K562 (cell line): ENCODE measurements at regions not wholly inside any gene's neighbourhood (a gene's known extent, or its start where the extent isn't known, plus 50 kb on each side); places are given as distances from the start of the nearest gene placed in this dataset.

Experiments
- ATAC-seq: fragments of 200-7000 bp; cut with Tn5 transposase; 3 replicates; pipeline ENCODE4 v1.9.1; 2020; ENCODE audit warnings: moderate library complexity
- BruUV-seq: library from RNA; stranded (reverse); fragments of 400-500 nt; replicated peaks from 2 replicates; lab custom pipeline; 2021; lab: Mats Ljungman, UMichigan
- CTCF ChIA-PET: fragments of 300-600 bp; formaldehyde crosslinking; extraction: SDS; loops from one replicate; lab custom pipeline; 2021; ENCODE audit warnings: low intra/inter-chr PET ratio; lab: Yijun Ruan, JAX
- POLR2A ChIA-PET: fragments of 300-600, 350-650 bp; sonication (Branson Sonifier 250); formaldehyde crosslinking; extraction: SDS; loops from one replicate; lab custom pipeline; 2021; ENCODE audit warnings: antibody characterized with exemption, inconsistent platforms; lab: Yijun Ruan, JAX
- DNase-seq, 4 experiments: peaks; one replicate each; pipeline versions ENCODE4 v3.0.0 to v3.0.0-alpha.2; 2011 to 2018; ENCODE audit warnings: low spot score in 3 of 4, mixed read lengths in 3 of 4; ENCODE audit errors: extremely low read depth in 1 of 4
- FAIRE-seq: peaks from 2 replicates; lab custom pipeline; 2011; peaks lifted over from hg19 to GRCh38; lab: Jason Lieb, UNC
- H2AFZ ChIP-seq: 2 replicates; pipeline ENCODE4 v1.6.0; 2011; ENCODE audit warnings: low read depth, low read length, control low read depth, inconsistent platforms
- H3K27ac ChIP-seq: fragments of 200-600 bp; 3 replicates; pipeline ENCODE4 v1.8.0; 2011; ENCODE audit warnings: low read depth, mild to moderate bottlenecking, control low read depth, inconsistent platforms, low read length, moderate library complexity, mixed read lengths; ENCODE audit errors: extremely low read depth
- H3K27me3 ChIP-seq, 2 experiments: fragments of 300-600 bp in 1 of 2; 2 replicates in 1 of 2; 3 replicates in 1 of 2; pipeline versions ENCODE4 v1.6.0 to v1.8.0; 2011; ENCODE audit warnings: inconsistent platforms in 2 of 2, low read length in 2 of 2, mild to moderate bottlenecking in 1 of 2, mixed read lengths in 1 of 2, moderate library complexity in 1 of 2; ENCODE audit not compliant: control insufficient read depth in 2 of 2, insufficient read depth in 2 of 2
- H3K36me3 ChIP-seq: fragments of 300-600 bp; 3 replicates; pipeline ENCODE4 v1.8.0; 2011; ENCODE audit warnings: mild to moderate bottlenecking, low read length, inconsistent platforms; ENCODE audit not compliant: control insufficient read depth, insufficient read depth
- H3K4me1 ChIP-seq, 2 experiments: fragments of 200-600 bp in 1 of 2; replicated peaks in 1 of 2; 2 replicates in 1 of 2; 3 replicates in 1 of 2; pipeline versions ENCODE4 v1.5.1 to v1.8.0; 2011; ENCODE audit warnings: inconsistent platforms in 2 of 2, low read length in 2 of 2, mild to moderate bottlenecking in 1 of 2, mixed read lengths in 1 of 2, moderate library complexity in 1 of 2; ENCODE audit not compliant: control insufficient read depth in 2 of 2, insufficient read depth in 2 of 2
- H3K4me2 ChIP-seq: 2 replicates; pipeline ENCODE4 v1.6.1; 2011; ENCODE audit warnings: low read length, control low read depth, inconsistent platforms, mixed read lengths; ENCODE audit not compliant: insufficient read depth
- H3K4me3 ChIP-seq: fragments of 200-600 bp; sonication (generic), shearing (Covaris generic); 2 replicates; pipeline ENCODE4 v1.5.1; 2016; ENCODE audit warnings: control low read depth, inconsistent platforms
- H3K79me2 ChIP-seq: fragments of 200-600 bp; 3 replicates; pipeline ENCODE4 v1.8.0; 2011; ENCODE audit warnings: low read length, inconsistent platforms; ENCODE audit not compliant: control insufficient read depth, insufficient read depth
- H3K9ac ChIP-seq, 2 experiments: 2 replicates each; pipeline versions ENCODE4 v1.6.0 to v1.6.1; 2011; ENCODE audit warnings: low read depth in 2 of 2, low read length in 2 of 2, control low read depth in 1 of 2, inconsistent platforms in 1 of 2, mild to moderate bottlenecking in 1 of 2, mixed read lengths in 1 of 2; ENCODE audit not compliant: insufficient read depth in 1 of 2
- H3K9me1 ChIP-seq: one replicate; pipeline ENCODE4 v1.6.0; 2011; ENCODE audit warnings: inconsistent platforms, mild to moderate bottlenecking, low read length, moderate library complexity; ENCODE audit not compliant: control insufficient read depth, insufficient read depth
- H3K9me3 ChIP-seq: replicated peaks from 2 replicates; pipeline ENCODE4 v1.5.1; 2011; ENCODE audit warnings: low read depth, low read length, inconsistent platforms; ENCODE audit not compliant: control insufficient read depth, insufficient read depth
- H4K20me1 ChIP-seq: replicated peaks from 2 replicates; pipeline ENCODE4 v1.6.1; 2011; ENCODE audit warnings: low read length, inconsistent platforms, mixed read lengths; ENCODE audit not compliant: control insufficient read depth, insufficient read depth
- ADNP ChIP-seq: fragments of 200-800 bp; sonication (Bioruptor generic); IDR thresholded peaks from 2 replicates; pipeline ENCODE4 v1.6.1; 2016; ENCODE audit warnings: missing genetic modification characterization, missing compliant biosample characterization
- BDP1 ChIP-seq: IDR thresholded peaks from 3 replicates; pipeline ENCODE4 v1.6.1; 2011; ENCODE audit not compliant: insufficient read length, insufficient read depth
- CEBPB ChIP-seq: fragments of 450-650 bp; IDR thresholded peaks from 2 replicates; pipeline ENCODE4 v1.6.1; 2016; ENCODE audit warnings: missing genetic modification characterization, missing compliant biosample characterization
- DPF2 ChIP-seq: fragments of 450-650 bp; IDR thresholded peaks from 2 replicates; pipeline ENCODE4 v1.6.1; 2016
- MAZ ChIP-seq, 2 experiments: fragments of 450-650 bp in 1 of 2; sonication (generic) in 1 of 2; formaldehyde crosslinking; IDR thresholded peaks in 1 of 2; conservative IDR thresholded peaks in 1 of 2; 2 replicates each; pipeline versions ENCODE4 v1.4.0 to v1.5.0; 2020; ENCODE audit warnings: mild to moderate bottlenecking in 1 of 2, missing genetic modification reagents in 1 of 2
- NR2C1 ChIP-seq, 2 experiments: fragments of 450-650 bp; IDR thresholded peaks; 2 replicates each; pipeline ENCODE4 v1.6.1; 2017; ENCODE audit warnings: mild to moderate bottlenecking in 2 of 2, antibody characterized with exemption in 1 of 2, inconsistent platforms in 1 of 2, missing compliant biosample characterization in 1 of 2, missing genetic modification characterization in 1 of 2
- PKNOX1 ChIP-seq: fragments of 450-650 bp; IDR thresholded peaks from 2 replicates; pipeline ENCODE4 v1.6.1; 2016
- STAT5B ChIP-seq: fragments of 250-450 bp; sonication (Bioruptor Pico); IDR thresholded peaks from 2 replicates; pipeline ENCODE4 v1.8.0; 2021; ENCODE audit warnings: mild to moderate bottlenecking, inconsistent platforms
- ZBTB49 ChIP-seq: sonication (generic); formaldehyde crosslinking; IDR thresholded peaks from 2 replicates; pipeline ENCODE4 v1.8.0; 2022; ENCODE audit warnings: missing genetic modification reagents, mild to moderate bottlenecking, borderline replicate concordance
- ZNF174 ChIP-seq: fragments of 250-450 bp; sonication (Bioruptor Pico); IDR thresholded peaks from 2 replicates; pipeline ENCODE4 v1.4.0; 2020; ENCODE audit warnings: mild to moderate bottlenecking
- ZNF212 ChIP-seq: fragments of 450-650 bp; formaldehyde crosslinking; IDR thresholded peaks from 2 replicates; pipeline ENCODE4 v1.4.0; 2020; ENCODE audit warnings: mild to moderate bottlenecking
- ZNF277 ChIP-seq: fragments of 250-450 bp; sonication (Bioruptor Pico); IDR thresholded peaks from 2 replicates; pipeline ENCODE4 v1.8.0; 2022; ENCODE audit warnings: inconsistent platforms, mild to moderate bottlenecking, moderate library complexity, borderline replicate concordance
- ZNF3 ChIP-seq: fragments of 250-450 bp; sonication (Bioruptor Pico); IDR thresholded peaks from 2 replicates; pipeline ENCODE4 v1.5.0; 2021; ENCODE audit warnings: mild to moderate bottlenecking, moderate library complexity
- ZNF324 ChIP-seq: fragments of 250-450 bp; sonication (Bioruptor Pico); IDR thresholded peaks from 2 replicates; pipeline ENCODE4 v1.4.0; 2020; ENCODE audit warnings: mild to moderate bottlenecking
- ZNF347 ChIP-seq: fragments of 450-650 bp; formaldehyde crosslinking; IDR thresholded peaks from 2 replicates; pipeline ENCODE4 v1.4.0; 2020; ENCODE audit warnings: low read depth, mild to moderate bottlenecking, moderate library complexity
- WGBS: fragments of 100-300 bp; shearing (Covaris generic); methylation state at CpG from one replicate; pipeline ENCODE4 v1.1.6; 2016; ENCODE audit warnings: low coverage, mixed read lengths; ENCODE audit not compliant: insufficient coverage; ENCODE audit errors: missing lambda C conversion rate; 5-methylcytosine and 5-hydroxymethylcytosine counted together
- in situ Hi-C: fragments of 300-500 bp; cut with MboI; formaldehyde crosslinking; loops from 4 replicates; pipeline ENCODE4 v1.15.0; 2018; ENCODE audit warnings: inconsistent platforms, mixed read lengths
- intact Hi-C: fragments of 100-400 bp; cut with micrococcal nuclease; formaldehyde crosslinking; loops from 2 replicates; pipeline ENCODE4 v1.14.2; 2022

- TF ChIP-seq CEBPB (tag) (no peak), DPF2 (no peak)
Observed at GRCh38 chr6:132909742-132910141, 95.4 kb downstream of the RPS12 start (continued).

GRCh38 chr6:132910759-132911158 lies 96.4 kb downstream of the RPS12 start:
- ATAC-seq = no peak
- 0% methylated on average over 2 of the region's 2 CpGs for WGBS
- Histone ChIP-seq H3K27ac (no peak overlapping the region), H3K4me1 (no peaks in the 10 kb centered on the region), H3K4me2 (no peak overlapping the region), H3K9me1 (no peaks in the 10 kb centered on the region), H2AFZ (no peak overlapping the region), H4K20me1 (no peaks in the 10 kb centered on the region), H3K79me2 (no peaks in the 10 kb centered on the region), H3K27me3 (peaks cover 0 to 5% of the 10 kb centered on the region in 2 experiments; a peak in 2 of 5 replicates), H3K4me3 (no peak overlapping the region), H3K36me3 (no peaks in the 10 kb centered on the region), H3K9me3 (no peaks in the 10 kb centered on the region), H3K9ac (no peak overlapping the region)
- FAIRE-seq = no peak
- in situ Hi-C loops = no loop called here
- no TSS peak for BruUV-seq
- intact Hi-C loops = no loop called here
- DNase-seq = no peak
- ChIA-PET CTCF (no interaction called here), POLR2A (no interaction called here)
- TF ChIP-seq ADNP (tag) = no peak
- TF ChIP-seq ZNF324 = no peak
- TF ChIP-seq ZBTB49 = no peak
- no peak for TF ChIP-seq ZNF277 (CRISPR knock-in tag)
- TF ChIP-seq ZNF174 (CRISPR knock-in tag) = no peak
- TF ChIP-seq BDP1 = no peak
- no peak for TF ChIP-seq NR2C1 (IDR thresholded peaks at IDR 0.05)
- TF ChIP-seq NR2C1 (tag; IDR thresholded peaks at IDR 0.05) = no peak
- TF ChIP-seq PKNOX1 = no peak
- no peak for TF ChIP-seq MAZ (CRISPR knock-in tag; conservative IDR thresholded peaks at IDR 0.05 in 1 of 2, IDR thresholded peaks at IDR 0.05 in 1 of 2)
- TF ChIP-seq ZNF212 = no peak
- TF ChIP-seq ZNF3 = no peak
- TF ChIP-seq ZNF347 (CRISPR knock-in tag) = no peak
- no peak for TF ChIP-seq STAT5B (CRISPR knock-in tag)
